ENCODE measurements at regions not wholly inside any gene's neighbourhood (a gene's known extent, or its start where the extent isn't known, plus 50 kb on each side); places are given as distances from the start of the nearest gene placed in this dataset.
A peak's percentile ranks its signal among the peaks of the same experiment; 100 is the strongest.

DNA sequence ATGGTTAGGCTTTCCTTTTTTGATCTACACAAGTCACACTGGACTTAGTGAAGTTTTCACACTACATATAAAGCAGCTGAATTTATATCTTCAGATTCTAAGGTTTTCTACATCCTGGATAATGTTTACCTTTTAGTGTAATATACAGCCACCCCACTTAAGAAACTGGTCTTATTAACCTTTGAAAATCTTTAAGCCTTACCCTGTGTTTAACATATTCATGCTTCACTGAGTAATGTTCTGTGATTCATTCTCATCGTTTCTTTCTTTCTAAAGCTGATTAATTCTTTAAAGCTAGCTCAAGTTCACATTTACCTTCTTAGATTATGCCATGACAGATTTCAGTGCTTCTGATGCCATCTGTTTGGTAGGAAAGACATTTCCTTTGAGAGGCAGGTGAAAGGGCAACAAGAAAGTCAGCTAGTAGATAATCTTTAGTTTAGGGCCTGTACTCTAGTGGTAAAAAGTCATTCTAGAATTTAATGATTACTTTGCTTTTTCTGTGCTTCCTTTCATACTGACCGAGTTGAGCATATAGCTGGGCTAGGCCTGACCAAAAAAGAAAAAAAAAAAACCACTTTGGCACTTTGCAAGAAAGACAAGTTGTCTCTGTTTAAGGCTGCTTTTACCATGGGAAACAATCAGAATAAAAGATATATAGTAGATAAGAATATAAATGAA is 690.9 kb upstream of the FBXO33 start:
- H3K4me3 ChIP-seq (ENCODE audit: low read depth, low read length), result no peak overlapping the region
- TF ChIP-seq, protein P1, sequence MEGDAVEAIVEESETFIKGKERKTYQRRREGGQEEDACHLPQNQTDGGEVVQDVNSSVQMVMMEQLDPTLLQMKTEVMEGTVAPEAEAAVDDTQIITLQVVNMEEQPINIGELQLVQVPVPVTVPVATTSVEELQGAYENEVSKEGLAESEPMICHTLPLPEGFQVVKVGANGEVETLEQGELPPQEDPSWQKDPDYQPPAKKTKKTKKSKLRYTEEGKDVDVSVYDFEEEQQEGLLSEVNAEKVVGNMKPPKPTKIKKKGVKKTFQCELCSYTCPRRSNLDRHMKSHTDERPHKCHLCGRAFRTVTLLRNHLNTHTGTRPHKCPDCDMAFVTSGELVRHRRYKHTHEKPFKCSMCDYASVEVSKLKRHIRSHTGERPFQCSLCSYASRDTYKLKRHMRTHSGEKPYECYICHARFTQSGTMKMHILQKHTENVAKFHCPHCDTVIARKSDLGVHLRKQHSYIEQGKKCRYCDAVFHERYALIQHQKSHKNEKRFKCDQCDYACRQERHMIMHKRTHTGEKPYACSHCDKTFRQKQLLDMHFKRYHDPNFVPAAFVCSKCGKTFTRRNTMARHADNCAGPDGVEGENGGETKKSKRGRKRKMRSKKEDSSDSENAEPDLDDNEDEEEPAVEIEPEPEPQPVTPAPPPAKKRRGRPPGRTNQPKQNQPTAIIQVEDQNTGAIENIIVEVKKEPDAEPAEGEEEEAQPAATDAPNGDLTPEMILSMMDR (conservative IDR thresholded peaks at IDR 0.05; ENCODE audit: low read depth, low read length), result no peak
- peak; percentile 11 for DNase-seq (ENCODE audit: low read depth)

DNA sequence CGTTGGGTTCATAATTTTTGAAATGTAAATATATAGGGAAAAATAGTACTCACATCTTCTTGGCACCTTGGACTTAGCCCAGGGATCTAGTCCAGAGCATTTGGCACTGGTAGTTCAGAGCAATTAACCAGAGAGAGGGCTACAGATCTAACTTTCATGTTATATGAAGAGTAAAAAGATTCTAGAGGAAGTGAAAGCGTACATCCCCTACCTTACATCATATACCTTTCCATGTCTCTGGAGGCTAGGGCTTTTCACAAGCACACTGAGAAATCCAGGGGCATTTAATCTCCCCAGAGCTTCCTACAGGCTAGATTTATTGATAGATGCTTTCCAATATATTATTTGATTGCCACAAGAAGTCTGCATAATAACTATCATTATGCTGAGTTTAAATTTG is 687.5 kb upstream of the FBXO33 start:
- H3K4me3 ChIP-seq (ENCODE audit: low read depth, low read length), result no peak overlapping the region
- TF ChIP-seq, protein P1 (conservative IDR thresholded peaks at IDR 0.05; ENCODE audit: low read depth, low read length), result no peak
- DNase-seq (ENCODE audit: low read depth), result no peak

DNA sequence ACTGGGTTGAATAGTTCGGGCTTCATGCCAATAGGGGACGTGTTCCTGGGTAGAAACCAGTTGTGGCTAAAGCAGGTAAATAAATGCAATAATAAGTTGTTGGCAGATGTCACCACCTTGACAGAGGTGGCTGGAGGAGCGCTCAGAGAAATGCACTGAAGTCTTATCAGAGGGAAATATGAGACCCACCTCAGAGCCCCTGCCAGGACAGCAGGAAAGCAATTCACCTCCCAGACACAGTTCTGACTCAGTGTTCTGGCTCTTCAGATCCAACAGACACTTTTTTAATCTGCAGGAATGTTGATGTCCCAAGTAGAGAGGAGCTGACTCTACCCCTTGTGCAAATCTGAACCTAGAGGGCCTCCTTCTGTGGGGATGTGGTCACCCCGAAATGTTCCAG is 687.1 kb upstream of the FBXO33 start:
- H3K4me3 ChIP-seq (ENCODE audit: low read depth, low read length), result no peak overlapping the region
- DNase-seq (ENCODE audit: low read depth), result peak; percentile 4
- TF ChIP-seq, protein P1 (conservative IDR thresholded peaks at IDR 0.05; ENCODE audit: low read depth, low read length), result no peak

DNA sequence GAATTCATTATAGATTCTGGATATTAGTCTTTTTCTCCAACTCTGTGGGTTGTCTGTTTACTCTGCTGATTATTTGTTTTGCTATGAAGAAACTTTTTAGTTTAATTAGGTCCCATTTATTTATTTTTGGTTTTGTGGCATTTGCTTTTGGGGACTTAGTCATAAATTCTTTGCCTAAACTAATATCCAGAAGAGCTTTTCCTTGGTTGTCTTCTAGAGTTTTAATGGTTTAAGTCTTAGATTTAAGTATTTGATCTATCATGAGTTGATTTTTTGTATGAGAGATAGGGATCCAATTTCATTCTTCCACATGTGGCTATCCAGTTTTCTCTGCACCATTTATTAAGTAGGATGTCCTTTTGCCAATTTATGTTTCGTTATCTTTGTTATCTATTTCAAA is 683.4 kb upstream of the FBXO33 start:
- TF ChIP-seq, protein P1 (conservative IDR thresholded peaks at IDR 0.05; ENCODE audit: low read depth, low read length), result no peak
- H3K4me3 ChIP-seq (ENCODE audit: low read depth, low read length), result no peak overlapping the region
- no peak for DNase-seq (ENCODE audit: low read depth)

DNA sequence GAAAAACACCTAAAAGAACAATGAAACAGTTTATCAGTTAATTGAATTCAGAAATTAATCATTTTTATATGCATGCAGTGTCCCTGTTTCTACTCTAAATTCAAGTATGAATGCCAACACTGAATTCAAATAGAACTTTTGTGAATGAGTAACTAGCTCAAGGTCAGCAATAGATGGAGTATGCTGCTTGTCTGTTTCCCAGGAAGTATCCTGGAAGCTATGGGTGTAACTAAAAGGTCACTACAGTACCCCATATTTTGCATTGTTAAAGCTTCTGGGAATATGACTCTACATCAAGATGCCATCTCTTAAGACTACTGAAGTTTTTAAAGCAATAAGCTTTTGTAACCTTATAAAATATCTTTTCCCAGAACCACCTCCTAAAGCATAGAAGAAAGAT is 681.4 kb upstream of the FBXO33 start:
- TF ChIP-seq, protein P1 (conservative IDR thresholded peaks at IDR 0.05; ENCODE audit: low read depth, low read length), result no peak
- no peak for DNase-seq (ENCODE audit: low read depth)
- H3K4me3 ChIP-seq (ENCODE audit: low read depth, low read length), result no peak overlapping the region

DNA sequence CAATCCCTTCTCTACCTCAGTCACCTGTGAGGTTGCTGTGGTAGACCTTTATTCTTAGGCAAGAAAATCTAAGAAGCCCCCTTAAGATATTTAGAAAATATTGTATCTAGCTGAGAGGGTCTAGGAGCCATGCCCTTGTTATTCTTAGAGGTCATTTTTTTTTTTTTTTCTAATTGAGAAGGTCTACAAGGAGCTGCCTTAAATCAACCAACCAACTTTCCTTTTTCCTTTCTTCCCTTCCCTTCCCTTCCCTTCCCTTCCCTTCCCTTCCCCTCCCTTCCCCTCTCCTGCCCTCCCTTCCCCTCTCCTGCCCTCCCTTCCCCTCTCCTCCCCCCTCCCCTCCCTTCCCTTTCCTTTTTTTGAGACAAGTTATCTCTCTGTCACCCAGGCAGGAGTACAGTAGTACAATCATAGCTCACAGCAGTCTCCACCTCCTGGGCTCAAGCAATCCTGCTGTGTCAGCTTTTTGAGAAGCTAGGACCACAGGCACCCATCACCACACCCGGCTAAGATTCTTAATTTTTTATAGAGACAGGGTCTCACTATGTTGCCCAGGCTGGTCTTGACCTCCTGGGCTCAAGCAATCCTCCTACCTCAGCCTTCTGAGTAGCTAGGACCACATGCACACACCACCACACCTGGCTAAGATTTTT is 668.4 kb upstream of the FBXO33 start:
- TF ChIP-seq, protein P1 (conservative IDR thresholded peaks at IDR 0.05; ENCODE audit: low read depth, low read length), result no peak
- H3K4me3 ChIP-seq (ENCODE audit: low read depth, low read length), result no peak overlapping the region
- DNase-seq (ENCODE audit: low read depth), result no peak

DNA sequence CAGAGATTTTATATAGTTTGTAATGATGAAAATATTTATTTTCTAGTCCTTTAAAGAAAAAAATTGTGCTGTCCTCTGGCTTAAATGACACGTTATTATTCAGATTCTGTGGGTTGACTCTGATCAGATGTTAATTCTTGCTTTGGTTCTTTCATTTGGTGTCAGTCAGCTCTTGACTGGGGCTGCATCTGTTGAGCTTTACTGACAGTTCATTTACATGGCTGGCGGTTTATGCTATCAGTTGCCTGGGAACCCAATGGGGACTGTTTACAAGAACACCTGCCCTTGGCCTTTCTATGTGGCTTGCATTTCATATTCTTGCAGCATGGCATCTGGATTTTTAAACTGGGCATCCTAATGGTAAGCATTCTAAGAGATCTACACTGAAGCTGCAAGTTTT is 667.1 kb upstream of the FBXO33 start:
- H3K4me3 ChIP-seq (ENCODE audit: low read depth, low read length), result no peak overlapping the region
- DNase-seq (ENCODE audit: low read depth), result no peak
- TF ChIP-seq, protein P1 (conservative IDR thresholded peaks at IDR 0.05; ENCODE audit: low read depth, low read length), result no peak
